ENCODE measurements at regions not wholly inside any gene's neighbourhood (a gene's known extent, or its start where the extent isn't known, plus 50 kb on each side); places are given as distances from the start of the nearest gene placed in this dataset.

- TF ChIP-seq CTCF (IDR thresholded peaks at IDR 0.05) (no peak), POLR2A (IDR thresholded peaks at IDR 0.05) (no peak), POLR2AphosphoS5 (IDR thresholded peaks at IDR 0.05) (no peak)
Observed at GRCh38 chr5:115684513-115685037, 58.7 kb upstream of the TMED7 start.
